ENCODE measurements at regions not wholly inside any gene's neighbourhood (a gene's known extent, or its start where the extent isn't known, plus 50 kb on each side); places are given as distances from the start of the nearest gene placed in this dataset.

GRCh38 chr12:111117017-111117416 is 196.6 kb upstream of the MYL2 start:
- TF ChIP-seq SREBF2 (IDR thresholded peaks at IDR 0.05) (no peak), SMC3 (IDR thresholded peaks at IDR 0.05) (no peak), CEBPB (IDR thresholded peaks at IDR 0.05) (no peak), REST (IDR thresholded peaks at IDR 0.05) (no peak), ZFP36 (IDR thresholded peaks at IDR 0.05; ENCODE audit: borderline replicate concordance, partially characterized antibody) (no peak), CTCF (IDR thresholded peaks at IDR 0.05) (no peak), ELK1 (IDR thresholded peaks at IDR 0.05; ENCODE audit: low read depth, low read length) (no peak), RCOR1 (IDR thresholded peaks at IDR 0.05; ENCODE audit: low read depth, low read length) (no peak), USF2 (IDR thresholded peaks at IDR 0.05) (no peak), MAX (IDR thresholded peaks at IDR 0.05) (no peak), POLR2AphosphoS2 (conservative IDR thresholded peaks at IDR 0.05; ENCODE audit: low read length) (no peak), RAD21 (conservative IDR thresholded peaks at IDR 0.05 in 1 of 2, IDR thresholded peaks at IDR 0.05 in 1 of 2) (no peak), BHLHE40 (IDR thresholded peaks at IDR 0.05; ENCODE audit: low read depth, low read length) (no peak)

All from A549 (cell line).